H9 (cell line): ENCODE measurements at regions not wholly inside any gene's neighbourhood (a gene's known extent, or its start where the extent isn't known, plus 50 kb on each side); places are given as distances from the start of the nearest gene placed in this dataset.

Source experiments
- DNase-seq: peaks from one replicate; pipeline ENCODE4 v3.0.0-alpha.2; 2017
- H2AFZ ChIP-seq: one replicate; pipeline ENCODE4 v1.6.1; 2013; ENCODE audit warnings: mild to moderate bottlenecking, low read length, control low read depth, moderate library complexity
- H2AK5ac ChIP-seq: 2 replicates; pipeline ENCODE4 v1.6.1; 2013; ENCODE audit warnings: low read length, control low read depth, mixed read lengths; ENCODE audit not compliant: insufficient read length
- H2BK120ac ChIP-seq: one replicate; pipeline ENCODE4 v1.6.1; 2013; ENCODE audit warnings: low read depth, mild to moderate bottlenecking, low read length, control low read depth, inconsistent platforms; ENCODE audit not compliant: poor library complexity, severe bottlenecking
- H2BK12ac ChIP-seq: 2 replicates; pipeline ENCODE4 v1.6.1; 2013; ENCODE audit warnings: low read length, control low read depth, mixed read lengths, low read depth; ENCODE audit not compliant: insufficient read length
- H2BK15ac ChIP-seq: 2 replicates; pipeline ENCODE4 v1.6.1; 2013; ENCODE audit warnings: low read depth, low read length, control low read depth
- H2BK20ac ChIP-seq: one replicate; pipeline ENCODE4 v1.6.1; 2013; ENCODE audit warnings: low read depth, mild to moderate bottlenecking, low read length, control low read depth, inconsistent platforms; ENCODE audit not compliant: poor library complexity, severe bottlenecking
- H2BK5ac ChIP-seq: 2 replicates; pipeline ENCODE4 v1.6.1; 2013; ENCODE audit warnings: low read length, control low read depth, mixed read lengths; ENCODE audit not compliant: insufficient read length
- H3K14ac ChIP-seq: 2 replicates; pipeline ENCODE4 v1.6.1; 2013; ENCODE audit warnings: low read length, control low read depth; ENCODE audit not compliant: insufficient read depth
- H3K18ac ChIP-seq: 2 replicates; pipeline ENCODE4 v1.6.1; 2013; ENCODE audit warnings: low read depth, mild to moderate bottlenecking, mixed read lengths, low read length, control low read depth; ENCODE audit not compliant: insufficient read length
- H3K23ac ChIP-seq: 2 replicates; pipeline ENCODE4 v1.6.1; 2013; ENCODE audit warnings: low read length, control low read depth, mixed read lengths, low read depth; ENCODE audit not compliant: insufficient read length
- H3K23me2 ChIP-seq: 2 replicates; pipeline ENCODE4 v1.6.1; 2013; ENCODE audit warnings: low read depth, mild to moderate bottlenecking, mixed read lengths, low read length, control low read depth; ENCODE audit not compliant: insufficient read length, poor library complexity, severe bottlenecking
- H3K27ac ChIP-seq: 2 replicates; pipeline ENCODE4 v1.5.1; 2013; ENCODE audit warnings: low read length, control low read depth, mixed read lengths, low read depth; ENCODE audit not compliant: insufficient read length
- H3K27me3 ChIP-seq: 2 replicates; pipeline ENCODE4 v1.6.1; 2013; ENCODE audit warnings: low read length, control low read depth, inconsistent platforms; ENCODE audit not compliant: insufficient read depth
- H3K4ac ChIP-seq: 2 replicates; pipeline ENCODE4 v1.6.1; 2013; ENCODE audit warnings: low read depth, mild to moderate bottlenecking, control low read depth, inconsistent platforms, low read length, moderate library complexity
- H3K4me1 ChIP-seq: 2 replicates; pipeline ENCODE4 v1.6.1; 2013; ENCODE audit warnings: low read length, control low read depth, inconsistent platforms; ENCODE audit not compliant: insufficient read depth
- H3K4me2 ChIP-seq: 2 replicates; pipeline ENCODE4 v1.6.1; 2013; ENCODE audit warnings: low read length, control low read depth, mixed read lengths; ENCODE audit not compliant: insufficient read length, insufficient read depth
- H3K56ac ChIP-seq: 2 replicates; pipeline ENCODE4 v1.6.1; 2013; ENCODE audit warnings: low read depth, mild to moderate bottlenecking, mixed read lengths, low read length, control low read depth; ENCODE audit not compliant: insufficient read length
- H3K79me1 ChIP-seq: 2 replicates; pipeline ENCODE4 v1.6.1; 2013; ENCODE audit warnings: low read depth, mild to moderate bottlenecking, moderate library complexity, low read length, control low read depth, inconsistent platforms; ENCODE audit not compliant: insufficient read depth, poor library complexity, severe bottlenecking
- H3K79me2 ChIP-seq: 2 replicates; pipeline ENCODE4 v1.6.1; 2013; ENCODE audit warnings: low read length, control low read depth, inconsistent platforms; ENCODE audit not compliant: insufficient read depth
- H3K9ac ChIP-seq: 2 replicates; pipeline ENCODE4 v1.6.1; 2013; ENCODE audit warnings: low read length, control low read depth, mixed read lengths; ENCODE audit not compliant: insufficient read length; ENCODE audit errors: extremely low read depth
- H3K9me3 ChIP-seq: one replicate; pipeline ENCODE4 v1.6.1; 2013; ENCODE audit warnings: low read depth, low read length, inconsistent platforms; ENCODE audit not compliant: control insufficient read depth
- H3T11ph ChIP-seq: one replicate; pipeline ENCODE4 v1.6.1; 2013; ENCODE audit warnings: mild to moderate bottlenecking, low read length, control low read depth, inconsistent platforms
- H4K20me1 ChIP-seq: one replicate; pipeline ENCODE4 v1.6.1; 2013; ENCODE audit not compliant: control insufficient read depth, insufficient read length, insufficient read depth
- H4K5ac ChIP-seq: 2 replicates; pipeline ENCODE4 v1.6.1; 2013; ENCODE audit warnings: low read depth, mild to moderate bottlenecking, mixed read lengths, low read length, control low read depth; ENCODE audit not compliant: insufficient read length
- H4K8ac ChIP-seq: replicated peaks from 2 replicates; pipeline ENCODE4 v1.6.1; 2013; ENCODE audit warnings: low read length, control low read depth, mixed read lengths, low read depth; ENCODE audit not compliant: insufficient read length
- H4K91ac ChIP-seq: 2 replicates; pipeline ENCODE4 v1.6.1; 2013; ENCODE audit warnings: low read depth, mild to moderate bottlenecking, moderate library complexity, mixed read lengths, low read length, control low read depth; ENCODE audit not compliant: insufficient read length
- H3K27ac Mint-ChIP-seq, 3 experiments: 2 replicates in 2 of 3; 3 replicates in 1 of 3; pipeline ENCODE4 v1.8.0; 2020 to 2021; ENCODE audit warnings: mixed read lengths in 3 of 3, mild to moderate bottlenecking in 1 of 3, moderate library complexity in 1 of 3
- H3K27me3 Mint-ChIP-seq: 2 replicates; pipeline ENCODE4 v1.8.0; 2021; ENCODE audit warnings: low read depth, mild to moderate bottlenecking, moderate library complexity, mixed read lengths
- H3K36me3 Mint-ChIP-seq, 3 experiments: 2 replicates in 2 of 3; 3 replicates in 1 of 3; pipeline ENCODE4 v1.8.0; 2020 to 2021; ENCODE audit warnings: low read depth in 3 of 3, mixed read lengths in 3 of 3; ENCODE audit not compliant: insufficient read depth in 1 of 3
- H3K4me1 Mint-ChIP-seq, 2 experiments: 2 replicates each; pipeline ENCODE4 v1.8.0; 2020; ENCODE audit warnings: mixed read lengths in 2 of 2
- H3K4me3 Mint-ChIP-seq, 2 experiments: 2 replicates in 1 of 2; 3 replicates in 1 of 2; pipeline ENCODE4 v1.8.0; 2020 to 2021; ENCODE audit warnings: mild to moderate bottlenecking in 2 of 2, mixed read lengths in 2 of 2, moderate library complexity in 1 of 2
- H3K9me3 Mint-ChIP-seq, 2 experiments: 2 replicates in 1 of 2; 3 replicates in 1 of 2; pipeline ENCODE4 v1.8.0; 2020; ENCODE audit warnings: mild to moderate bottlenecking in 2 of 2, mixed read lengths in 2 of 2, moderate library complexity in 1 of 2
- WGBS: extraction: QIAGEN DNeasy Blood & Tissue Kit; methylation state at CpG from one replicate; pipeline ENCODE4 v1.1.7; 2013; ENCODE audit warnings: missing lambda C conversion rate, low lambda C conversion rate, mixed read lengths; ENCODE audit not compliant: insufficient read length; ENCODE audit errors: extremely low coverage; 5-methylcytosine and 5-hydroxymethylcytosine counted together
- TF ChIP-seq, protein P1 (sequence below): fragments of 200-600 bp; sonication (generic); conservative IDR thresholded peaks from 3 replicates; pipeline ENCODE4 v1.8.0; 2021; ENCODE audit warnings: antibody characterized with exemption, mild to moderate bottlenecking

DNA sequence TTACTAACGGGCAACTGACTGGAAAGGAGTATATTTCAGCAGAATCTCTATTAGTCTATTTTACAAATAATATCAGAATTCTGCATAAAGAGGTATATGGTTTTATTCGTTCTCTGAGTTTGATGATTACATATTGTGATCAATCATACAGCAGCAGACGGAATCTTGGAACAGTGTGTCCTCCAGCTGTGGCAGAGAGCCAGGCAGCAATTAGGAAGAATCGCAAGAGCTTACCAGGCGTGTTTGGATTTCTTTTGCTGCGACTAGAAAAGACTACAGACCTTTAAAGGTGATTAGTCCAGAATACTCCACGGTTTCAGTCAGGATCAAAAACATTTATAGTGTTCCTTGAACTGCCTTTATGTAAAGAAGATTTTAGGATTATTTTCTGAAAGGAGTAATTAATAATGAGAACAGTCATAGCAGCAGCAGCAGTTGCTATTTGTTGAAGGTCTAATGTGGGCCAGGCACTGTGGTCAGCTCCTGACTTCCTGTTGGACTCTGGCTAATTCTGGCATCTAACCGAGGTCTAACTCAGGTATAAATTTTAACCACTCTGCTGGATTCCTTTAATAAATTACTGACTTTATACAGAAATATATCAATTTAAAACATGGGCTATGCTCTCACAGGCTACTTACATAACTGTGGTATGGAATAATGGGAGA, 225.3 kb upstream of the CXorf66 start:
- no peak overlapping the region for H3K4me3 Mint-ChIP-seq
- H3K27ac Mint-ChIP-seq = no peak overlapping the region

More for the DNA sequence above, 225.3 kb upstream of the CXorf66 start:
- WGBS = no CpG with 5 or more reads among the region's 8 CpGs
- no peak overlapping the region for H2AFZ ChIP-seq
- no peak overlapping the region for H4K8ac ChIP-seq
- Mint-ChIP-seq H3K36me3 (no peaks in the 10 kb centered on the region), H3K4me1 (peaks cover 2 to 14% of the 10 kb centered on the region in 2 experiments; a peak in 2 of 4 replicates), H3K27me3 (no peaks in the 10 kb centered on the region), H3K9me3 (no peaks in the 10 kb centered on the region)
- TF ChIP-seq, protein P1, sequence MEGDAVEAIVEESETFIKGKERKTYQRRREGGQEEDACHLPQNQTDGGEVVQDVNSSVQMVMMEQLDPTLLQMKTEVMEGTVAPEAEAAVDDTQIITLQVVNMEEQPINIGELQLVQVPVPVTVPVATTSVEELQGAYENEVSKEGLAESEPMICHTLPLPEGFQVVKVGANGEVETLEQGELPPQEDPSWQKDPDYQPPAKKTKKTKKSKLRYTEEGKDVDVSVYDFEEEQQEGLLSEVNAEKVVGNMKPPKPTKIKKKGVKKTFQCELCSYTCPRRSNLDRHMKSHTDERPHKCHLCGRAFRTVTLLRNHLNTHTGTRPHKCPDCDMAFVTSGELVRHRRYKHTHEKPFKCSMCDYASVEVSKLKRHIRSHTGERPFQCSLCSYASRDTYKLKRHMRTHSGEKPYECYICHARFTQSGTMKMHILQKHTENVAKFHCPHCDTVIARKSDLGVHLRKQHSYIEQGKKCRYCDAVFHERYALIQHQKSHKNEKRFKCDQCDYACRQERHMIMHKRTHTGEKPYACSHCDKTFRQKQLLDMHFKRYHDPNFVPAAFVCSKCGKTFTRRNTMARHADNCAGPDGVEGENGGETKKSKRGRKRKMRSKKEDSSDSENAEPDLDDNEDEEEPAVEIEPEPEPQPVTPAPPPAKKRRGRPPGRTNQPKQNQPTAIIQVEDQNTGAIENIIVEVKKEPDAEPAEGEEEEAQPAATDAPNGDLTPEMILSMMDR = no peak
- no peak overlapping the region for H3K9ac ChIP-seq
- no peak overlapping the region for H3K14ac ChIP-seq
- H2AK5ac ChIP-seq = no peak overlapping the region
- H3K23me2 ChIP-seq = no peaks in the 10 kb centered on the region
- H4K20me1 ChIP-seq = no peaks in the 10 kb centered on the region
- DNase-seq = no peak
- H3K4me2 ChIP-seq = no peak overlapping the region
- H3K18ac ChIP-seq = no peak overlapping the region
- H4K5ac ChIP-seq = no peak overlapping the region
- no peaks in the 10 kb centered on the region for H3K79me1 ChIP-seq
- no peak overlapping the region for H3T11ph ChIP-seq
- no peaks in the 10 kb centered on the region for H3K27me3 ChIP-seq
- H2BK15ac ChIP-seq = no peak overlapping the region
- H2BK120ac ChIP-seq = no peak overlapping the region
- H3K27ac ChIP-seq = no peak overlapping the region
- no peak overlapping the region for H2BK5ac ChIP-seq
- H3K9me3 ChIP-seq = no peaks in the 10 kb centered on the region
- H2BK20ac ChIP-seq = no peak overlapping the region
- H4K91ac ChIP-seq = no peak overlapping the region
- H2BK12ac ChIP-seq = no peak overlapping the region
- H3K4ac ChIP-seq = no peak overlapping the region
- no peaks in the 10 kb centered on the region for H3K4me1 ChIP-seq
- H3K56ac ChIP-seq = no peak overlapping the region
- no peaks in the 10 kb centered on the region for H3K79me2 ChIP-seq
- H3K23ac ChIP-seq = no peak overlapping the region
